Stimulated activated CD4-positive, alpha-beta T cell treated with anti-CD3 and anti-CD28 coated beads, TNF-alpha, amount 100 ng/mL, for 4 hours (primary cell): ENCODE measurements at regions not wholly inside any gene's neighbourhood (a gene's known extent, or its start where the extent isn't known, plus 50 kb on each side); places are given as distances from the start of the nearest gene placed in this dataset.

ENCODE experiments used
- DNase-seq, 3 experiments: peaks; one replicate each; pipeline ENCODE4 v3.0.0-alpha.2; 2020; ENCODE audit warnings: low read depth in 3 of 3

- DNase-seq: no peak
Observed at GRCh38 chr7:155997431-155998327, 185.4 kb upstream of the SHH start.

- DNase-seq: no peak
Observed at GRCh38 chr7:155996718-155997280, 184.5 kb upstream of the SHH start.

DNA sequence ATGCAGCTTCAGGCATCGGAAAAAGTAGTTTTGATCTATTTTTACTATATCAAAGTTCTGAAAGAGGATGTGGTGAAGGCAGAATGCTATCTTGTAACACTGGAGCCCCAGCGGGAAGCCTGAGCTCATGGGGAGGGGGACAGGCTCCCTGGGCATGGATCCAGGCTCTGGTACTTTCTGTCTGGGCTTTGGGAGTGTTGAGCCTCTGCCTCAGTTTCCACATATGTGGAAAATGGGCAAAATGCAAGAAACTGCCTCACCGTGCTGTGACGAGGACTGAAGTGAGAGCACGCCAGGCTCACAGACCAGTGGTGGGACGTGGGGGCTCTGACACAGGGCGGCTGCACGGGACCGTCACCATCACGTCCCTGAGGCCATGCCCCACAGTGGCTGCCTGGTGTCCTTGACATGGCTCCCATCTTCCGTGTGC, 182.9 kb upstream of the SHH start:
- no peak for DNase-seq

DNA sequence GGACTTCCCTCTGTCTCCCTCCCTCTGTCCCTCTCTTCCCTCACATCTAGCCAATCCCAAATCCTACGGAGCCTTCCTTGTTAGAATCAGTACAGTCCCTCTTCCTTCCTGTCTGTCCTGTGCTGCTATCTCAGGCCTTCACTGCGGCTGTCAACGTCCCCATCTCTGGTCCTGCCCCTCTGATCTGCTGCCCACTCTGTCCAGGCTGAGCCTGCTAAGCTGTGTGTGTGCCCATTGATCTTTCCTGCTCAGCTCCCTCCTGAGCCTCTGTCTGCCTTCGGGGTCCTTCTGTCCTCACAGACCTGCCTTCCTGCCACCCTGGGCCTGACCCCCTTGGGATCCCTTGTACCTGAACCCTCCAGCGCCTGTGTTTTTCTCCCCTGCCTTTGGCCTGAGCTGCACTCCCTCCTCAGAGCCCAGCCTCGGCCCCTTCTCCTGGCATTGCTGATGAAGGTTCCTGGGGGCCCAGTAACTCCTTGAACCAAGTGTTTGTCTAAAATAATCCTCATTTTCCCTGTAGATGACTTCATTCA, 182.1 kb upstream of the SHH start:
- DNase-seq: no peak

DNA sequence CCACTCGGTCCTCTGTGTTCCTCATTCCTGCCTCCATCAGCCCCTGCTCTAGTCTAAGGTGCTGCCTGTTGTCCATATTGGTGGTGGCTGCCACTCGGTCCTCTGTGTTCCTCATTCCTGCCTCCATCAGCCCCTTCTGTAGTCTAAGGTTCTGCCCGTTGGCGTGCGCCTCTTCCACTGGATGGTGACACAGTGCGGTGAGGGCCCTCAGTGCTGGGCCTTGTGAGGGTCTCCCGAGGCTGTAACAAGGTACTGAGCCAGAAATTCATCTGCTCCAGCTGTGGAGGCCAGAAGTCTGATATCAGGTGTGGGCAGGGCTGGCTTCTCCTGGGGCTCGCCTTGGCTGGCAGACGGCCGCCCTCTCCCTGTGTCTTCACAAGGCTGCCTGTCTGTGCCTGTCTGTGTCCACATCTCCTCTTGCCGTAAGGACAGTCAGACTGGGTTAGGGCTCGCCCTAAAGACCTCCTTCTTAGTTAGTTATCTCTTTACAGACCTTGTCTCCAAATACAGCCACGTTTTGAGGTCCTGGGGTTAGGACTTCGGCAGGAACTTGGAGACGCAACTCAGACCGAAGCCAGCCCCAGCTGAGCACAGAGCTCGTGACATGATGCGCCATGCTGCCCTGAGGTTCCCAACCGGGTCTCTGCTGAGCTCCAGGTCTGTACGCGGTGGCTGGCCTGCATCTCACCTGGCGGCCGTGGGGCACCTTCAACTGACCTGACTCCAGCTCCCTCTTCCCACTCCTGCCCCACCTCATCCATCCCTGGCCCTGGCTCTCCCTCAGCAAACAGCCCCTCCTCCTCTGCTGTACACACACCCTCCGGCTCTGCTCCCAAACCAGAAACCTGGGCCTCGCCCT, 181.4 kb upstream of the SHH start:
- DNase-seq: no peak

DNA sequence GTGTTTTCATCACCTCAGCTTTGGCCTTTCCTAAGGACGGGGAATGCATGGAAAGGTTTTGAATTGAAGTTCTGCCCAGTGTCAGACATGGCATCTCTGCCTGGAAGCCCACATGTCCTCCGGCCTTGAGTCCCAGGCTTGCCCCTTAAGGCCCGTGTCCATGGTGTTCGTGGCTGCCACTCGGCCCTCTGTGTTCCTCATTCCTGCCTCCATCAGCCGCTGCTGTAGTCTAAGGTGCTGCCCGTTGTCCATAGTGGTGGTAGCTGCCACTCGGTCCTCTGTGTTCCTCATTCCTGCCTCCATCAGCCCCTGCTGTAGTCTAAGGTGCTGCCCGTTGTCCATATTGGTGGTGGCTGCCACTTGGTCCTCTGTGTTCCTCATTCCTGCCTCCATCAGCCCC, 180.7 kb upstream of the SHH start:
- no peak for DNase-seq

- no peak for DNase-seq
Observed at GRCh38 chr7:155992538-155992937, 180.3 kb upstream of the SHH start.

GRCh38 chr7:155992107-155992506, 179.8 kb upstream of the SHH start:
- DNase-seq: no peak

- no peak for DNase-seq
Observed at GRCh38 chr7:155991470-155991869, 179.2 kb upstream of the SHH start.

DNA sequence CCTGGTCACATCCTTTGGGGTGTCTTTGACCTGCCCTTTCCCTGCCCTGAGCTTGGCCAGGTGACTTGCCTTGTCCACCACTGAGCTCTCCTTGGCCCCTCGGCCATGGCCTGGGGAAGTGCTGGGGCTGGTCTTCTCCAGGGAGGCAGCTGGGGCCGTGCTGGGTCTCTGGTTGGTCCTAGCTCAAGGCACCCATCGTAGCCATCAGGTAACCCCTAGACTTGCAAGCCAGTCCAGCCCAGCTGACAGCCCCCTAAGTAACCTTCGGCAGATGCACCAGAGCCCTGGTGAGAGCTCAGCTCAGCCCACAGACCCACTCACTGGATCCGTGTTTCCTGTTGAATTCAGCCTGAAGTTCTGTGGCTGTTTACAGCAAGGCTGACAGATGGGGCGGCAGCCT, 176.2 kb upstream of the SHH start:
- no peak for DNase-seq

- no peak for DNase-seq
Observed at GRCh38 chr7:155987681-155988235, 175.5 kb upstream of the SHH start.

DNA sequence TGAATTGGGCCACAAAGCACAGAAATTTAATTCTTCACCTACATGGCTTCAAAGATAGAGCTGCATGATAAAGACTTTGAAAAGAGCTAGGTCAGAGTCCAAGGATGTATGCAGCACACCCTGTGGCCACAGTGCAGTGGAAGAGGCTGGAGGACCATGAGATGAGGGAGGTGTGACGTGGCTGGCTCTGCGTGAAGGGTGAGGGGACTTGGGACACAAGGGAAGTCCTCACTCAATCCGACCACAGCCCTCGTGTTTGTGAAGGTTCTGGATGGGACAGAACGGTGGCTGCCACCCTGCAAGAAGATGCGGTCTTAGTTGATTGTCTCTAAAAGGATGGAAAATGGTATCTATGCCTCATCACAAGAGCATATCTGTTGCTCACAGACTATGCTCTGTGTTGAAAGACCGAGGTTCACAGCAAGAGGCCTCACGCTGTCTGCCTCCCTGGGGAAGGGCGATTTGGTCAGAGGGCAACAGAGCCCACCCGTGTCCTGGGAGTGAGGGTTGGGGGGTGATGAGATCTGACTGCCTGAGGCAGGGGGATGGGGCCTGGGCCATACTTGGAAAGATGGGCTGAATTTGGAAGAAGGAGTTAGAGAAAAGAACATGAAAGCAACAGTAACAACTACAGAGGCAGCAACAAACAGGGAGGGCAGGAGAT, 174.4 kb upstream of the SHH start:
- DNase-seq: no peak

GRCh38 chr7:155985518-155986250, 173.4 kb upstream of the SHH start:
- no peak for DNase-seq

- DNase-seq: no peak
Observed at GRCh38 chr7:155984609-155985405, 172.5 kb upstream of the SHH start.

GRCh38 chr7:155984028-155984580, 171.8 kb upstream of the SHH start:
- DNase-seq: no peak

DNA sequence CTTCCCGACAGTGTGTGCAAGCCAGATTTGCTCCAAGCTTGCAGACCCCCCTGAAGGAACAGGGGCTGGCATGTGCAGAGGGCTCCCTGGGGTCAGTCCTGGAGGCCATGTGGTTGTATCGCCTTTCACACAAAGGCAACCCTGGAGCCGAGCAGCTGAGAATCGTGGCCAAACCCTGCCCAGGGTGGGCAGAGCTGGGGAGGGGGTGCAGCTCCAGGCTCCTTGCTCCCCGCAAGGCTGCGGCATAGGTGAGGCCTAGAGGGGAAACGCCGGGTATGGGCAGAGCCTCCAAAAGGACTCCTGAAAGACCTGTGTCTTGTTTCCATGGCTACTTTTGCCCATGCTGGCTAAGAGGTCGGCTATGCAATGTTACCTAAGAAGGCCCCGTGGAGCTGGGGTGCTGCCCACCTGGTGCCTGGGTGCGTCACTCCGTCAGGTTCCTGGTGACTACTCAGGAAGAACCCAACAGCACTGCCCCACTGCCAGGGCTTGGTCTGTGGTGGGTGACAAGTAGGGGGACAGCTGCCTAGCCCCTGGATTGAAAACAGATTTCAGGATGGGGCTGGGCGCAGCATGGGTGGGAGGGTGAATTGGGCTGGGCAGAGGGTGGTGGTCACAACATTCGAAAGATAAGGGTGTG, 171.0 kb upstream of the SHH start:
- DNase-seq: no peak

DNA sequence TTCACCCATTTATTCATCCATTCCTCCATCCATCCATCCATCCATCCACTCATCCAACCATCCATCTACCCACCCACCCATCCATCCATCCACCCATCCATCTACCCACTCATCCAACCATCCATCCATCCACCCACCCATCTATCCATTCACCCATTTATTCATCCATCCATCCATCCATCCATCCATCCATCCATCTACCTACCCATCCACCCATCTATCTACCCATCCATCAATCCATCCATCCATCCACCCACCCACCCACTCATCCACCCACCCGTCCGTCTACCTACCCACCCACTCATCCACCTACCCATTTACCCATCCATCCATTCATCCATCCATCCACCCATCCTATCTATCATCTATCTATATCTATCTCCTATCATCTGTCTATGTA, 169.4 kb upstream of the SHH start:
- no peak for DNase-seq

DNA sequence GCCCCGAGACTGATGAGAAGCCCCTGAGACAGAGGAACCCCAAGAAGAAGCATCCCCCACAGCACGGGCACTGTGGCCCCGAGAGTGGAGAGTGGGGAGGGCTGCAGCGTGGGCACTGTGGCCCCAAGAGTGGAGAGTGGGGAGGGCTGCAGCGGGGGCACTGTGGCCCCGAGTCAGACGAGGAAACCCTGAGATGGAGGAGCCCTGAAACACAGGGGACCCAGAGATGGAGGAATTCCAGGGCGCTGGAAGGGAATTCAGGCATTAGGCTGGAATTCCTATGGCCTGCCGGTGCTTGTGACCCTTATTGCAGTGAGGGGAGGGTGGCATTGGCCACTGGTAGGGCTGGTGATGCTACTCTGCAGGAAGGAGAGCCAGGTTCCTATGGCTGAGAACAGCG, 168.6 kb upstream of the SHH start:
- DNase-seq: no peak

GRCh38 chr7:155979994-155980393, 167.7 kb upstream of the SHH start:
- DNase-seq: no peak
